Ishikawa (cell line): ENCODE measurements at regions not wholly inside any gene's neighbourhood (a gene's known extent, or its start where the extent isn't known, plus 50 kb on each side); places are given as distances from the start of the nearest gene placed in this dataset.

Experiments used
- CEBPB ChIP-seq: IDR thresholded peaks from 2 replicates; pipeline ENCODE4 v1.6.1; 2012
- CREB1 ChIP-seq: IDR thresholded peaks from 2 replicates; pipeline ENCODE4 v1.6.1; 2012; ENCODE audit warnings: low read depth
- EGR1 ChIP-seq: IDR thresholded peaks from 2 replicates; pipeline ENCODE4 v1.6.1; 2012
- EP300 ChIP-seq: IDR thresholded peaks from 2 replicates; pipeline ENCODE4 v1.6.1; 2012; ENCODE audit warnings: borderline replicate concordance
- FOXM1 ChIP-seq: IDR thresholded peaks from 2 replicates; pipeline ENCODE4 v1.6.1; 2012; ENCODE audit warnings: low read depth, borderline replicate concordance
- NFIC ChIP-seq: IDR thresholded peaks from 2 replicates; pipeline ENCODE4 v1.6.1; 2012
- RAD21 ChIP-seq: IDR thresholded peaks from 2 replicates; pipeline ENCODE4 v1.6.1; 2012; ENCODE audit warnings: low read depth
- TAF1 ChIP-seq: IDR thresholded peaks from 2 replicates; pipeline ENCODE4 v1.6.1; 2012; ENCODE audit warnings: low read depth, mild to moderate bottlenecking
- TCF12 ChIP-seq: IDR thresholded peaks from 2 replicates; pipeline ENCODE4 v1.6.1; 2012; ENCODE audit warnings: low read depth
- TEAD4 ChIP-seq: IDR thresholded peaks from 2 replicates; pipeline ENCODE4 v1.6.1; 2012
- YY1 ChIP-seq: IDR thresholded peaks from 2 replicates; pipeline ENCODE4 v1.6.1; 2012; ENCODE audit warnings: low read depth
- ZBTB7A ChIP-seq: IDR thresholded peaks from 2 replicates; pipeline ENCODE4 v1.6.1; 2012; ENCODE audit warnings: low read depth
- TF ChIP-seq, protein P1 (sequence below): IDR thresholded peaks from 2 replicates; pipeline ENCODE4 v1.6.1; 2012
- TF ChIP-seq, protein P2 (sequence below): IDR thresholded peaks from 2 replicates; pipeline ENCODE4 v1.6.1; 2012
- TF ChIP-seq, protein P3 (sequence below): IDR thresholded peaks from 2 replicates; pipeline ENCODE4 v1.6.1; 2012; ENCODE audit warnings: low read depth, mild to moderate bottlenecking

DNA sequence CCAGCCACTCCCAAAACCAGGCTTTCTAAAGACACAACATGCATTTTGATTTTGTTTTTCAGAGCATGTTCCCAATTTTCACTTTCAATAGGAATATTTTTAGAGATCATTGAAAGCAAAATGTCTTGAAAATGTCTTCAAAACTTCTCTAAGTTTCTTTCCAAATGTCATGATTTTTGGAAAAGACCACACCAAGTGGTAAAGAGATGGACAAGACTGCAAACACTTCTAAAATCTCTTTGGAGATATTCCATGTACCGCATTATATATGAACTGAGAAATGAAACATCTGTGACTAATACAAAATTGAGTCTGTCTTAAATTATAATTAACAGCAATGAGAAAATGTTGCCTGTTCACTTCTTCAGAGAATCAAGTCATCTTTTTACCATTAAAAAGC is 418.0 kb upstream of the PKN2 start:
- TF ChIP-seq RAD21: no peak
- no peak for TF ChIP-seq TAF1
- TF ChIP-seq YY1: no peak
- TF ChIP-seq, protein P1, sequence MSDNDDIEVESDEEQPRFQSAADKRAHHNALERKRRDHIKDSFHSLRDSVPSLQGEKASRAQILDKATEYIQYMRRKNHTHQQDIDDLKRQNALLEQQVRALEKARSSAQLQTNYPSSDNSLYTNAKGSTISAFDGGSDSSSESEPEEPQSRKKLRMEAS: no peak
- TF ChIP-seq, protein P2, sequence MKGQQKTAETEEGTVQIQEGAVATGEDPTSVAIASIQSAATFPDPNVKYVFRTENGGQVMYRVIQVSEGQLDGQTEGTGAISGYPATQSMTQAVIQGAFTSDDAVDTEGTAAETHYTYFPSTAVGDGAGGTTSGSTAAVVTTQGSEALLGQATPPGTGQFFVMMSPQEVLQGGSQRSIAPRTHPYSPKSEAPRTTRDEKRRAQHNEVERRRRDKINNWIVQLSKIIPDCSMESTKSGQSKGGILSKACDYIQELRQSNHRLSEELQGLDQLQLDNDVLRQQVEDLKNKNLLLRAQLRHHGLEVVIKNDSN: no peak
- TF ChIP-seq, protein P3, sequence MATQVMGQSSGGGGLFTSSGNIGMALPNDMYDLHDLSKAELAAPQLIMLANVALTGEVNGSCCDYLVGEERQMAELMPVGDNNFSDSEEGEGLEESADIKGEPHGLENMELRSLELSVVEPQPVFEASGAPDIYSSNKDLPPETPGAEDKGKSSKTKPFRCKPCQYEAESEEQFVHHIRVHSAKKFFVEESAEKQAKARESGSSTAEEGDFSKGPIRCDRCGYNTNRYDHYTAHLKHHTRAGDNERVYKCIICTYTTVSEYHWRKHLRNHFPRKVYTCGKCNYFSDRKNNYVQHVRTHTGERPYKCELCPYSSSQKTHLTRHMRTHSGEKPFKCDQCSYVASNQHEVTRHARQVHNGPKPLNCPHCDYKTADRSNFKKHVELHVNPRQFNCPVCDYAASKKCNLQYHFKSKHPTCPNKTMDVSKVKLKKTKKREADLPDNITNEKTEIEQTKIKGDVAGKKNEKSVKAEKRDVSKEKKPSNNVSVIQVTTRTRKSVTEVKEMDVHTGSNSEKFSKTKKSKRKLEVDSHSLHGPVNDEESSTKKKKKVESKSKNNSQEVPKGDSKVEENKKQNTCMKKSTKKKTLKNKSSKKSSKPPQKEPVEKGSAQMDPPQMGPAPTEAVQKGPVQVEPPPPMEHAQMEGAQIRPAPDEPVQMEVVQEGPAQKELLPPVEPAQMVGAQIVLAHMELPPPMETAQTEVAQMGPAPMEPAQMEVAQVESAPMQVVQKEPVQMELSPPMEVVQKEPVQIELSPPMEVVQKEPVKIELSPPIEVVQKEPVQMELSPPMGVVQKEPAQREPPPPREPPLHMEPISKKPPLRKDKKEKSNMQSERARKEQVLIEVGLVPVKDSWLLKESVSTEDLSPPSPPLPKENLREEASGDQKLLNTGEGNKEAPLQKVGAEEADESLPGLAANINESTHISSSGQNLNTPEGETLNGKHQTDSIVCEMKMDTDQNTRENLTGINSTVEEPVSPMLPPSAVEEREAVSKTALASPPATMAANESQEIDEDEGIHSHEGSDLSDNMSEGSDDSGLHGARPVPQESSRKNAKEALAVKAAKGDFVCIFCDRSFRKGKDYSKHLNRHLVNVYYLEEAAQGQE: no peak
- no peak for TF ChIP-seq CEBPB
- TF ChIP-seq TEAD4: no peak

DNA sequence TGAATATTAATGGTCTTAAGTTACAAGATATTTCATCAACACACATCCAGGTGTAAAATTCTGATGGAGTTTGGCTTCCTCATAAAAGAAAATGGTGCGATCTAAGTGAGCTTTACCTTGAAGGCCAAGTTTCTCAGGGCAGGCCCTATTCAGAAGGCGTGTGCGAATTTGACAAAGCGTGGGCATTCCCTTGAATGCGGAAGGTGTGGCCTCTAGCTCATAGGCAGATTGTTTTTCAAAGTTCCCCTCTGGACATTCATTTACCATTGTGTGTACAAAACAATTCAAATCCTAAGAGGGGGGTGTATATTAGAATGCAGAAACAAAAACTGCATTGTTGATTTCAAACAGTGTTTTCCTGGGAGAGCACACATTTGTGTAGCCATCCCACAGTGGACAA is 411.9 kb upstream of the PKN2 start:
- no peak for TF ChIP-seq YY1
- no peak for TF ChIP-seq EGR1
- no peak for TF ChIP-seq CEBPB
- TF ChIP-seq, protein P2: no peak
- TF ChIP-seq NFIC: no peak
- TF ChIP-seq ZBTB7A: no peak

DNA sequence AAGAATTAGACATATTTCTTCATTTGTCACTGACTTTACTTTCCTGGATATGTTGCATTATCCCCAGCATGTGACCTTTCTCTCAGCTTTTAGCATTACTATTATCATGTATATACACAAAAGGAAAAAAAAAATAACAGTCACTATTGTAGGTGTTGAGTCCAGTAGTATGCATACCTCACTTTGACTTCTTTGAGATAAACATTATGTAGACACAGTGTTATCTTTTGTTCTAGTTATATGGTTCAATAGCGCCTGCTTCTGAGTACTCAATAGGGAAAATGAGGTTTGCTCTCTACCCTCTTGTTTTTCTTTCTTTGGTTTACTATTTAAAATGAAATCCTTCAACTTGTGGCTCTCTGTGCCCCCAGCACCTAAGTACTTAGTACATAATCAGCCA is 409.6 kb upstream of the PKN2 start:
- no peak for TF ChIP-seq YY1
- TF ChIP-seq, protein P3: no peak
- no peak for TF ChIP-seq RAD21
- TF ChIP-seq, protein P1: no peak
- no peak for TF ChIP-seq EGR1
- TF ChIP-seq FOXM1: no peak
- no peak for TF ChIP-seq ZBTB7A
- no peak for TF ChIP-seq TAF1
- TF ChIP-seq EP300: no peak
- TF ChIP-seq TEAD4: no peak
- no peak for TF ChIP-seq CEBPB
- no peak for TF ChIP-seq CREB1
- TF ChIP-seq NFIC: no peak
- TF ChIP-seq, protein P2: no peak
- TF ChIP-seq TCF12: no peak

DNA sequence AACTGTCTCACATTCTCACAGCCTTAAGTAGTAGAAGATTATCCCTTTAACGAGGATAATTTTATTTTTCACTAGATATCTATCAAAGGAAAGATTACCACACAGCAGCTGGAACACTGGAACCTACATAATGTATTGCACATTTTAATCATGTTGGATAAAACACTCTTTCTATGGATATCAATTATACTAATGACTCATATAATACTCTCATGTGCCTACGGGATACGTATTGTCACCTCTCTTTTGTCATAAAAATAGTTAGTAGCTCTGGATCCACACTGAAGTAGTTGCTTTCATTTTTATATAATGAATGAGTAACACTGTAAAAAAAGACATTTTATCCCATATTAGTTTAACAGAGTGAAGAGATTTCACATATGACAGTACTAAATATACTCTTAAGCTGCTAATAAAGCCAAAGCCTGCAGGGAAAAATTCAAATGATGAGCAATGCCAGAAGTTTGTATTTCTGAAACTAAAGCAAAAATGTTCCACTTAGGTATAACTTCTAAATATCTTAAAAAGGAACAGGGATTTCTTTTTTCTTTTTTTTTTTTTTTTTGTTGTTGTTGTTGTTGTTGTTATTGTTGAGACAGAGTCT is 408.7 kb upstream of the PKN2 start:
- TF ChIP-seq TCF12 (no peak), NFIC (no peak), EP300 (no peak), CREB1 (no peak), TAF1 (no peak), TEAD4 (no peak), ZBTB7A (no peak), FOXM1 (no peak), EGR1 (no peak), RAD21 (no peak), YY1 (no peak)
- TF ChIP-seq, protein P2: no peak
- TF ChIP-seq, protein P3: no peak
